Tongue (tissue), 1 donor: ENCODE measurements at regions not wholly inside any gene's neighbourhood (a gene's known extent, or its start where the extent isn't known, plus 50 kb on each side); places are given as distances from the start of the nearest gene placed in this dataset.

Source experiments
- DNase-seq: peaks from one replicate; pipeline ENCODE4 v3.0.0-alpha.2; 2015

DNA sequence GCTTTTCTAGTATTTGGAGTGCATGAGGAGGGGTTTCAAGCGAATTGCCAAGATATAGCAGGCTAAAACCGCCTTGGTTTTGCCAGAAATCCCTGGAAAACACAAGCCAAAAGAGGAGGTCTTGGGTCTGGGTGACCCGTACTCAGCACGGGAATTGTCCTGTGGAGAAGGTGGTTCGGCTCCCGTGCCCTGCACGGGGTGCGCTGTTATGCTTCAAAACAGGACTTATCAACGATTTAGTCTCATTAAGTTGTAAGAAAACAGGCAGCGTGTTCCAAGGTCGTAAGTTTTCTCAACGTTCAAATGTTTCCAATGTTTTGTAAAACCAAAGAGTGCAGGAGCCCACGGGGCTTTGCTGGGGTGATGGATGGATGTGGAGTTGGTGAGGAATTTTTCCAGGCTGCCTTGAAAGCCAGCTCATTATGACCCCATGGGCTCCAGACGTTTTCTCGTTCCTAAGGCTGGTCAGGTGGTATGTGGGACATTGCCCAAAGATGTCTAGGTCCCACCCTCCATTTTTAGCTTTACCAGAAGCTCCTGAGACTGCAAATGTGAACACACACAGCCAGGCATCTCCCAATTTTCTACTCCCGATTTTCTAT lies 75.4 kb upstream of the CLDN14 start:
- no peak for DNase-seq

DNA sequence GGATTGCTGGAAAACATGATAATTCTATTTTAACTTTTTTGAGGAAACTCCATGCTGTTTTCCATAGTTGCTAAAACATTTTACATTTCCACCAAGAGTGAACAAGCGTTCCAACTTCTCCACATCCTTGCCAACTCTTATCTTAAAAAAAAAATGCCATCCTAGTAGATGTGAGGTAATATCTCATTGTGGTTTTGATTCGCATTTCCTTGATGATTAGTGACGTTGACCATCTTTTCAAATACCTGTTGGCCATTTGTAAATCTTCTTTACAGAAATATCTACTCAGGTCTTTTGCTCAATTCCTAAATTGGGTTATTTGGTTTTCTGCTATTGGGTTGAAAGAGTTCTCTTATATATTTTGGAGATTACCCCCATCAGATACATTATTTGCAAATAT lies 77.4 kb upstream of the CLDN14 start:
- no peak for DNase-seq

DNA sequence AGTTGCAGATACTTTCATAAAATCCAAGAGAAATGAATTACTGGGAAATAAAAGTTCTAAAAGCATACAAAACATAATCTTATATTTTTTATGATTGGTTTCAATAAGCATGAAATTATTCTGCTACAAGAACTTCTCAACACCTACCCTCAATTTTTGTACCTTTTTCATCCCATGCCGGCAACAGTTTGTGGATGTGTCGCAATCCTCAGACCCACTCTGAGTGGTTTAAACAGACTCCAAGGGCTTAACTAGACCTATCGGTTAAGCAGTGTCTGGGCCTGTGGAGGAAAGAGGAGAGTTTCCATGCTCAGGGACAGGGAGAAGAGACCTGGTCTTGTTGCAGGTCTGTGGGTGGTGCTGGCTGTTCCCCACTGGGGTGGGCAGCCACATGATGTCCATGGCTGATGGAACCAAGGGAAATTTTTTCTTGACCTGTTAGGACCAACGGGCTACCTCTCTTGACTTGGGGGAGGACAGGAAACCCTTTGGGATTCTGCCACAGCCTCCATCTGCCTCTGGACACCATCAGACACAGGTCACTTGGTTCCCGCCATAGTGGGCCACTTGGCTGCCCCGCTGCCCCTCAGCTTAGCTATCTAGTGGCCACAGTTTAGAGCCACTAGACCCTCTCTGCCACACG lies 81.1 kb upstream of the CLDN14 start:
- no peak for DNase-seq

DNA sequence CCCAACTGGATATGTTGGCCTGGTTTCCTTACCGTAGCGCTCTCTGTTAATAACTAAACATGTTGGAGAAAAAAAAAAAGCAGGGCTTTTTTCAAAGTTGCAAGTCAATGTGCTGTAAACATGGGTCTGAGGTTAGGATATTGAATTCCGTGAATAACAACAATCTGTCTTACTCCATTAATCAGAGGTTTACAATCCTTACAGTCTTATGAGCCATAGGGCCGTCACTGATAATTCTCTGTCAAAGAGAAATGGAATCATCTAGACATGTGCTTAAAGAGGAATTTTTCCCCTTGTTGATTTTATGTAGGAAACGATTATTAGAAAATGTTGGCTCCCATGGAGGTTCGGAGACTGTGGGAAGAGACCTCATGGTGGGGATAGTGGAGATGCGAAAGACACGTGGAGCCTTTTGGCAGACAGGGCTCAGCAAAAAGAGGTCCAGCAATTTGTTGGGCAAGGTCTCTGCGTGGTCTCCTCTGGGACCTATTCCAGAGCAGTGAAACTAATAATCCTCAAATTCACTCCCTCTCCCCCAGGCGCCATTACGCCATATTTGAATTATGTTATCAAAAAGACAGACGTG lies 83.5 kb upstream of the CLDN14 start:
- DNase-seq, result no peak

DNA sequence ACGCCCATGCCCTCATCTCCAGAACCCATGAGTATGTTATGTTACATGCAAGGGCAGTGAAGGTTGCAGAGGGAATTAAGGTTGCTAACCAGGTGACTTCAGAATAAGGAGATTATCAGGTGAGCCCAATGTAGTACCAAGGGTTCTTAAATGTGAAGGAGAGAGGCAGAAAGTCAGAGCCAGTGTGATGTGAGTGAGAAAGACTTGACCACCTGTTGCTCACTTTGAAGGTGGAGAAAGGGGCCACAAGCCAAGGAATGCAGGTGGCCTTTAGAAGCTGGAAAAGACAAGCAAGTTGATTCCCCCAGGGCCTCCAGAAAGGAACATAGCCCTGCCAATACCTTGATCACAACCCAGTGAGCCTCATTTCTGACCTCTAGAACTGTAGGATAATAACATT lies 84.7 kb upstream of the CLDN14 start:
- no peak for DNase-seq

DNA sequence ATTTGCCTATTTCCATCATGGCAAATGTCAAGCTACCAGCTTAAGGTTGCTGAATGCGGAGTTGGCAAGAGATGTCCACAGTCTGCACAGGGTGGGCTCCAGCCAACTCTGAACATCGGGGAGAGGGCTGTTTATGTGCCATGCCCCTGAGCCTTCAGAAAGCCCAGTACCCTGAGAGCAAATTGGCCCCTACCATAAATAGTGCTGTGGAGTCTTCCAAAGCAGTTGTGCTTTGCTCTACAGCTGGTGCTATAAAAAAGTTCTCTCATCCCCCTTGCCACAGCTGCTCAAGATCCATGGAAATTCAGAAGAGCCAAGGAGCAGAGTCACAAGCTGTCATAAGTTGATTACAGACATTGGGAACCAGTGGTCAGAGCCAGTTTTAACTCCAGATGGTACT lies 85.6 kb upstream of the CLDN14 start:
- peak; percentile 90 for DNase-seq

DNA sequence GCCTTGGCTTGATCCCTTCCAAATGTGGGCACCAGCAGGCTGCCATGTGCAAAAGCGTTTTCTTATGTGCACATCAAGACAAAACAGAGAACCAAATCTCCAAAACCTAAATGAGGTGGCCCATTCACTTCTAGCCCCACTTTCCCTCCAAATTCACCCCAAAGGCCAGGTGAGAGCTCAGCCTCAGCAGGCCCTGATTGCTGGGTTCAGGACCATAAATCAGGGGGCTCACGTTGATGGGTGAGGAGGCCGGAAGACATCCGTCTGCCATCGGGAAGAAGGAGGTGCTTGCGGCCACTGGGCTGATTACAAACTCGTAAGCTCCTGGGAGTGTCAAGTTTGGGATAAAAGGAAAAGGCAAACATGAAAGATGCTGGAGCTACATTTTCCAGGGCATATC lies 86.7 kb upstream of the CLDN14 start:
- no peak for DNase-seq

DNA sequence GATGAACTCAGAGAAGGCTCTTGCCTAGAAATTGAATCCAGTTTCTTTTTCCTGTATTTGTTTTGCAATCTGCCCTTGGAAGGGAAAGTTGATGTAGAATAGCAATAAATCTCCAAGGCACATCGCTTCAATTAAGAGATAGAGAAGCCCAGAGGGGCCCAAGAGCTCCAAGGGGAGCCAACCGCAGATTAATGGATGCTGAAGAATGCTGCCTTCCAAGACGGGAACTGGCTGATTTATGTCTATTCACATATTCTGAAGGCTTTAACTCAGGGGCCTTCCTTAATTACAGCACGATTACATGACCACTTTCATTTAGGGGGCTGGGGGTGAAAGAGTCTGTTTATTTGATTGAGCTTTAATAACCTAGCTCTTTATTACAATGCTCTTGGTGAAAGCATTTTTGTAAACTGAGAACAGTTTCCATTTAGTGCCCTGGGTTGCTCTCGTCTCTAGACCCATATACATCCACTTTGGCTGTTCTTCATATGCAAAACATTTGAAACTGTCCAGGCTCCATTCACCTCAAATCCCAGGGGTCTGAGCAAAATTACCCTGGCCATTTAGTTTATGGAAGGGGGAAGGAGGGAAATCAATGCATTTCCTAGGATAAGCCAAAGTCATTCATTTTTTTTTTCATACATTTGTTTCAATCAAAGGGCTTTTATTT lies 87.4 kb upstream of the CLDN14 start:
- no peak for DNase-seq

DNA sequence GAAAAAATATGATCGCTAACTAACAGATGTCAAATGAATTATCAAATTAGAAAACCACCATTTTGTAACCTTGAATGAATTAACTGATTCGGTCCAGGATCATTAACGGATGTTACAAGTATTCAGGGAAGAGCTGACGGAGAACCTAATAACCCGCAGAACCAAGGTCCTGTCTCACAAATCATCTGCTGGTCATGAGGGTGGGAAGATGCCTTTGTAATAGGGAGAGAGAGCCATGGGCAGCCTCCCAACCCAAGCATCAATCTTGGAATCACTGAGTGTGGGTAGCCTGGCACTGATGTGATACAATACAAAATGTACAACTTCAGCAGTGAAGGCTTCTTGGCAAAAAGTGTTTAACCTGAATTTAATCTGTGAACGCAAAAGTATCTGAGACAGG lies 89.6 kb upstream of the CLDN14 start:
- DNase-seq, result no peak

DNA sequence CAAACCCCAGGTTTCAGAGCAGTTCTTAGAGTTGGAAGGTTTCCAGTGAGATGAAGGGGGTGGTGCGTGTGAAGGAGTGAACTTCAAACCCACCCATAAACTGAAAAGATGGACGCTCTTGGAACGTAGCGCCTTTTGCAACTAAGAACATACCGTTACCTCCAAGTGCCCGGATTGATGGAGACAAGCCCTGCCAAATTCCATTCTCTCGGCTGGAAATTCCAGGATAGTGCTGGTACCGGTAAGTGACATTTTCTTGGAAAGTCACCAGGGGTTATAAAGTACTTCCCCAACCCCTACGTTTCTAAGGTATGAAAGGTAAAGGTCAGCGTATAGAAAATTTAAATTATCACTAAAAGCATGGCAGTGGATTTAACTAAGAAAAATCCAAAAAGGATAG lies 91.6 kb upstream of the CLDN14 start:
- no peak for DNase-seq

DNA sequence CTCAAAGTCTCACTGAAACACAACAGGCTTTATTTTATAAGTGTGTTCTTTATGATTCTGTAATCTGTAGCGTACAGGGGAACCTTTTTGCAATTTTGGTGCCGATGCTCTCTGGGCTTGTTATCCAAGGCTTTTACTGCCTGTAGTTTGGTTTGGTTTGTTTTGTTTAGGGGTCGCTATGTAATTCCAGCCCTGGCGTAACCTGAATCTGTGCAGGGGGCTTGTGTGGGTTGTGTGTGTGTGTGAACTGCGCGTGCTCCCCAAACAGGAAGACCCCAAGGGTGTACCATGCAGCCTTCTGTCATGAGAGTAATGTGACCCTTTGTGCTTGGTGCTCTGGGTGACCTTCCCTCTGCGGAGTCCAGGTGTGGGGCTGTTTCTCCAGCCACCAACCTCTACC lies 92.1 kb upstream of the CLDN14 start:
- DNase-seq, result peak; percentile 30

DNA sequence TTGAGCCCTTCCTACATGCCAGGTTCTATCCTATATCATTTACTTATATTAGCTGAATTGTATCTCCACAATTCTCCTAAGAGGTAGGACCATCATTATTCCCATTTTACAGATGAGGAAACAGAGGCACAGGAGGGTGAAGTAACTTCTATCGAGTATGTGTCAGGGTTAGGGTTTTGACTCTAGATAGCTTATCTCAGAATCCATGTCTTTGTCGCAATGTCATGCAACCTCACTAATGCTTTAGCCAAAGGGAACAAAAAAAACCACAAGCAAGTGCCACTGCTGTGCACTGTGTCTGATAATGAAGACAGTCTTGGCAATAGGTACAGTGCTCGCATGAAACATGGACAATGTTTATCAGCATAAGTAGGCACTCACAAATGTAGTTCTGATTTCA lies 95.4 kb upstream of the CLDN14 start:
- no peak for DNase-seq

DNA sequence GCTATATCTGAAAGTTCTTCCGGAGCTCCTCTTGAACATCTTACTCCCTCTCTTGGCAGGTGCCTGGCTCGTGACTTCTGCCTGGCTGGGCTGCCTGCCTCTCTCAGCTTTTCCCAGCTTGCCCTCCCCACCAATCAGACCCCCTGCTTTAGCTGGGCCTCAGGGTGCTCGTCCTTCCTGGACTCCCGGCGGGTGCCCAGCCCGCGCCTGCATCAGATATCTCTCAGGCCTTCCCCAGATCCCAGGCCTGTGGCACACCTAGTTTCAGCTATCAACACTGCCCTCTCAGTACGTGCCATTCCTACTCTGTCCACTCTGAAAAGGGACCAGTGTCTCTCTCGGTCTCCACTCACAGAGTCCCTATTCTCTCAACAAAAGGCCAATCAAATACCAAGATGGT lies 96.5 kb upstream of the CLDN14 start:
- DNase-seq, result no peak

DNA sequence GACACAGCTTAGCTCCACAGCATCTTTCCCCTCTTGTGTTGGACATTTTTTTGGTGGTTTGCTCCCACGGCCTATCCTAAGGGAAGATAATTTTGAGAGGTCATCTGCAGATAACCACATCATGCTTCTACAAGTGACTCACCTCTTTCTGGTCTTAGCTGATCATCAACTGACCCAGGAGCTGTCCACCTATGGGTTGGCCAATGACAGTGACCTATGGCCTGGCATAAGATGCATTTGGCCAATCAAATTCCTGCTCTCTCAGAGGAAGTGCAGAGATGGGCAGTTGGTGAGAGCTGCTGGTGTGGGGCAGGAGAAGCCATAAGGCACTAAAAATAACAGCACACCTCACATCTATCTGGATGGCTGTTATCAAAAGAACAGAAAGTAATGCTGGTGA lies 100.0 kb upstream of the CLDN14 start:
- DNase-seq, result no peak

DNA sequence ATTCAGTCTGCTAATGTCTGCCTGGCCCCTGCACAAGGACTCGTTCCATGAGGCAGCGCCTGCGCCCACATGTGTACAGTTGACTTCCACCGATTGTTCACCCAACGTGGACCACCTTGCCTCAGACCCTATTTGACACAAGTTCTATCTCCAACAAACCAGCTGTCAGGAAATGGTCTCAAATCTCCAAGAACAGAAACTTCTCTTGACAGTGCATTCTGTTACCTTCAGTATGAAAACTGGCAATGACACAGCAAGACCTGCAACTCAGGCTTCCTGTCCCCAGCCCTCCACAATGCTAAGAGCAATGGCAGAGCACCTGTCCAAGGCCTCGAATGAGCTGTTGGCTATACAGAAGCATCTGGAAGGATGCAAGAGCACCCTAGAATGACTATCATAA lies 102.3 kb upstream of the CLDN14 start:
- DNase-seq, result no peak

DNA sequence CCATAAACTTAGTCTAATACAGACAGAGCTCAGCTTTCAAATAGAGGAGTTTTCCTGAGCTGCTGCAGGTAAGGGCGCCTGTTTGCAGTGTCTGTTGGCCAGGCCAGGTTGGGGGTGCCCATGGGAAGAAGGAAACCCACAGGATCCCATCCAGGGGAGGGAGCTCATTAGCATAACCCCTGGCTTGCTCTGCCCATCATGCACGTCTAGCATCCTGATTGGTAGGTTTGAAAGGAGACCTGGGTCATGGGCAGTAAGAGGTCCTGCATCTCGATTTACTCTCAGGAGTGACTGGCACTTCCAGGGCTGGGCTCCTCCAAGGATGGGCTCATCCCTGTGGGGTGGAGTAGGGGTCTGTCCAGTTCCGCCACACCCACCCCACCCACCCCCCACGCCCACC lies 103.7 kb upstream of the CLDN14 start:
- no peak for DNase-seq

DNA sequence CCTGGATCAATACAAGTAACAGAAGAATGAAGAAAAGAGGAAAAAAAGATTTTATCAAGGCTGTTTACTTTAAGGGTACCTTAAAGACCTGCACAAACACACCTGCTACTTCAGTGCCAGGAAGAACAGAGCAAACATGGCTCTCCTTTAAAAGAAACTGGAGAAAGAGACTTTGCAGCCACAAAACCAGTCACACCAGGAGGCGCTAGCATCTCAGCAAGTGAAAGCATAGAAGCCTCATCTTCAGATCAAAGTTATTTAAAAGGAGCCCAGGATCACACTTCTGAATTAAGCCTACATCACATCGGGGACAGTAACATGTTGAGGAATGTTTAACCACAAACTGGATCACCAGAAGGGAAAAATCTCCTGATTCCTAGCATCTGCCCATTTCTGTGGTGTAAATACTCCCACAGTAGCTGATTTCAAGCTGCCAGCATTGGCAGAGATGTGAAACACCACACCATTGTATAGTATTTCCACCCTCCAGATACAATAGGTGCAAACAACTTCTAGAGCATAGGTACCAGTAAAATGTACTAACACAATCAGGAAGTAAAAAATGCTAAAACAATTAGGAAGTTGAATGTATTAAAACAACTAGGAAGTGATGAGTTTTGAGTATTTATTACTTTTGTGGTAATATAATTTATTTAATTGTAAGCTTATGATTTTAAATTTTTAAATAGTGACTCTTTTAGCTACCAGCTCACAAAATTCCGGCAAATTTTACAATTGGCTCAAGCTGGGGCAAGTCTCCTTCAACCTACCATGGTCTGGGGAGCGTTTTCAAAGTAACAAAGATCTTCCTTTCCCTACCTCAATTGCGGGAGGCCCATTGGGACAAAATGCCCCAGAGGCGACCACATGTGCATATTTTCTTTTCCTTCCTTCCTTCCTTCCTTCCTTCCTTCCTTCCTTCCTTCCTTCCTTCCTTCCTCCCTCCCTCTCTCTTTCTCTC lies 105.3 kb upstream of the CLDN14 start:
- DNase-seq, result peak; percentile 50

DNA sequence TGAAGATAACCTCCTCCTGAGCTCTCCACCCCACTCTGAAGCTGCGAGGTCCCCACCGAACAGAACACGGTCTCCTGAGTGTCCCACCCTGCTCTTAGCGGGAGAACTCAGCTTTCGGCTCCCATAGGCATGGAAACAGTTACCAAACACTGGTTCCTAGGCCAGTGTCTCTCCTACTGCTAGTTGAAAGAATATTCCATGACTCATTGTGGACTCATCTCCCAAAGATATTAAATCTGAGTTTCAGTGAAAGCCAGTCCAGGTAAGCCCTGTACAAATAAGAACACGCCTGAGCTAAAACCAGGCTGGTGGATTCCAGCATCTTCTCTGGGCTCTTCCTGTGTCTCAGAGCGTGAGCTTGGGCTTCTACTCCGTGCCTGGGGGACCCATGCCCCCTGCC lies 107.5 kb upstream of the CLDN14 start:
- peak; percentile 44 for DNase-seq

DNA sequence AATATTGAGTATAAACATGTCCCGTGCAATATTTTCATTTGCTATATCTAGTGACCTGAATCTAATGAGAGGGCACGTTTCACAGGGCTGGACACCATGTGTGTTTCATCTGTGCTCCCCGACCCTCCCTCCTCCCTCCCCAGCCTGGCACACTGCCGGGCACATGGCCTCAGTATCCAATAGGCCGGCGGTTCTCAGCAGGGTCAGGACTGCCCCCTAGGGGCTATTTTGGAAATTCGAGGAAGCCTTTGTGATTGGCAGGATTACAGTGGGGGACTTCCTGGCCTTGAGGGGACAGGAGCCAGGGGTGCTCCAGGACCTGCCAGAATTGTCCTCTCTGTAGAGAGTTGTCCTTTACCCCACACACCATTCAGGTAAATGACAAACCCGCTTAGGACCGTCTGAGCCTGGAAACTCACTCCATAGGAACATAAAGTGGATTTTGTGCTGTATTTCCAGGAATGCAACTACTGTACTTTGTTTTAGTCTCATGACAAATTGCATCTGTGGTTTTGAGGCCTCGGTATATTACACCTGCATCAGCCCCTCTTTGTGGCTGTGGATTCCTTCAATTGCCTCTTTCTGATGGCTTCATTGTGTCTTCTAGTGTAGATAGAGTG lies 109.5 kb upstream of the SIM2 start:
- peak; percentile 53 for DNase-seq

DNA sequence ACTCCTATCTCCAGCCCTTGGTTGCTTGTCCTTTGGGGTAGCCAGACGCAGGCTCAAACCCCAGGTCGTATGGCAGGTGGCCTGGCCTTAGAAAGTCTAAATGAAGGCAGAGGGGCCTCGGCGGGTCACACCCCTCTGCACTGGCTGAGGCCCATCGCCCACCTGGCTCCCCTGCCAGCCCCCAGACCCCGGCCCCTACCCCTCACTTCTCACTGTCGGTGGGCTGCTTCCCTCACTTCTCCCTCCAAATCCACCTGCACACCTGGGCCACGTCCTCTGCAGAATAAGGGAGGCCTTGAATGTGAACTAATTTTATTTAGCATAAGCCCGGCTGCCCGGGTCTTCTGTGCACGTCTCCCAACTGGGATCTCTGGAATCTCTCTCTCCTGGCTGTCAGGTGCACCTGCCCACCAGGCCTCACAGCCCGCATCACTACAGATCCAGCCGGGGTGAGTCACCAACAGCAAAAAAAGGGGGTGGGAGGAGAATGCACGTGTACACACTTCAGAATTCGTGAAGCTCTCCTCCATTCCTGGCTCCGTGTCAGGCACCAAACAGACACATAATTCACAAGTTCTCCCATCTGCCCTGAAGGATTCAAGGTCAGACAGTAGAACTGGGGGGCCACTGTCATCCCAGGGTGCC lies 107.5 kb upstream of the SIM2 start:
- DNase-seq, result no peak

DNA sequence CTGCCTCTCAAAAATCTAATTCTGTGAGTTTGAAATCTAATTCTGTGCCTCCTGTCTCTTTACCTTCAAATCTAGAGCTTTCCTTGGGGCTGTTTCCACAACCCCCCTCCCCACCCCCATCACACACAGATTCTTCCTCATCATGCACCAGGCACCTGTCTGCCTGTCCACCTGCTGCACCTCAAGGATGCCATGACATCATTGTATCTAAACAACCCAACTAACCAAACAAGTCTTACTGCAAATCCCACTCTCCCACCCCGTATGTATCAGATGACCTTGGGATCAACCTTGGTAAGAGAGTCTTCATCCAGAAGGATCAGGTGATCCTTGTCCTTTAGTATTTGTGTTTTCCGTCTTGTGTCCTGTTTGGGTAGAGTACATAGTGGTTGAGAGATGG lies 102.7 kb upstream of the SIM2 start:
- no peak for DNase-seq

DNA sequence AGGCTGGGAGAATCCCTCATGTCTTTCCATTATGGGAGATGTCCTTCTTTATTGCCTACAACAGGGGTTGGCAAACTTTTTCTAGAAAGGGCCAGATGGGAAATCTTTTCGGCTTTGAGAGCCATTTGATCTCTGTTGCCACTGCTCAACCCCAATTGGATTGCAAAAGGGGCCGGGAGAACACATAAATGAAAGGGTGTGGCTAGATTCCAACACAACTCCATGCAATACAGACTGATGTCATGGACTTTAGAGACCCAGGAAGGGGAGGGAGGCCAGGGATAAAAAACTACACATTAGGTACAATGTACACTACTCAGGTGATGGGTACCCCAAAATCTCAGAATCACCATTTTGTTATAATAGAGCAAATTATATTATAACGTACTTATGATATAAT lies 97.6 kb upstream of the SIM2 start:
- no peak for DNase-seq
